A549 (cell line): ENCODE measurements at regions not wholly inside any gene's neighbourhood (a gene's known extent, or its start where the extent isn't known, plus 50 kb on each side); places are given as distances from the start of the nearest gene placed in this dataset.

ENCODE experiments used
- ATAC-seq, 2 experiments: fragments of 200-7000 bp in 1 of 2; fragments of >200 bp in 1 of 2; cut with Nextera tagmentation in 1 of 2; cut with Tn5 transposase in 1 of 2; 3 replicates each; pipeline versions ENCODE4 v1.8.0 to v1.9.1; 2018 to 2020; ENCODE audit warnings: mild to moderate bottlenecking in 1 of 2, moderate library complexity in 1 of 2
- CTCF ChIA-PET: fragments of 300-600 bp; sonication (Branson Sonifier 250); formaldehyde crosslinking; extraction: SDS; loops from one replicate; lab custom pipeline; 2021; ENCODE audit warnings: antibody characterized with exemption, inconsistent platforms; lab: Yijun Ruan, JAX
- POLR2A ChIA-PET: fragments of 350-600 bp; formaldehyde crosslinking; extraction: SDS; loops from one replicate; lab custom pipeline; 2021; ENCODE audit warnings: antibody characterized with exemption, inconsistent platforms; lab: Yijun Ruan, JAX
- DNase-seq, 2 experiments: peaks; one replicate each; pipeline versions ENCODE4 v3.0.0 to v3.0.0-alpha.2; 2011 to 2016; ENCODE audit warnings: low read depth in 1 of 2, low spot score in 1 of 2
- FAIRE-seq: peaks from 2 replicates; lab custom pipeline; 2011; peaks lifted over from hg19 to GRCh38; lab: Jason Lieb, UNC
- H3K27ac ChIP-seq, 2 experiments: fragments of >200 bp; sonication (Bioruptor Twin); formaldehyde crosslinking; 3 replicates each; pipeline ENCODE4 v1.5.1; 2016 to 2017
- H3K4me1 ChIP-seq: fragments of >200 bp; sonication (Bioruptor Twin); formaldehyde crosslinking; 3 replicates; pipeline ENCODE4 v1.6.1; 2016
- H3K4me2 ChIP-seq: fragments of >200 bp; sonication (Bioruptor Twin); formaldehyde crosslinking; 3 replicates; pipeline ENCODE4 v1.6.1; 2016
- H3K4me3 ChIP-seq: fragments of >200 bp; sonication (Bioruptor Twin); formaldehyde crosslinking; 3 replicates; pipeline ENCODE4 v1.5.1; 2016
- H3K9me3 ChIP-seq: fragments of >200 bp; sonication (Bioruptor Twin); formaldehyde crosslinking; 3 replicates; pipeline ENCODE4 v1.6.1; 2016
- CBX2 ChIP-seq: fragments of 200-600 bp; sonication (generic); IDR thresholded peaks from 2 replicates; pipeline ENCODE4 v1.6.1; 2016; ENCODE audit warnings: low read depth, mild to moderate bottlenecking, borderline replicate concordance
- CEBPB ChIP-seq, 2 experiments: fragments of >200 bp in 1 of 2; sonication (Bioruptor Twin) in 1 of 2; formaldehyde crosslinking in 1 of 2; IDR thresholded peaks; 2 replicates each; pipeline ENCODE4 v1.6.1; 2012 to 2016
- CHD4 ChIP-seq: fragments of 200-600 bp; sonication (generic); IDR thresholded peaks from 2 replicates; pipeline ENCODE4 v1.6.1; 2016; ENCODE audit warnings: antibody characterized with exemption, mild to moderate bottlenecking, borderline replicate concordance
- EHMT2 ChIP-seq: fragments of 200-600 bp; sonication (generic); IDR thresholded peaks from 2 replicates; pipeline ENCODE4 v1.6.1; 2016; ENCODE audit warnings: antibody characterized with exemption, low read depth, mild to moderate bottlenecking, moderate library complexity
- ESRRA ChIP-seq: fragments of 150-350 bp; IDR thresholded peaks from 2 replicates; pipeline ENCODE4 v1.6.1; 2014; ENCODE audit warnings: mild to moderate bottlenecking, low read length, borderline replicate concordance
- GATA3 ChIP-seq: IDR thresholded peaks from 2 replicates; pipeline ENCODE4 v1.6.1; 2012; ENCODE audit warnings: borderline replicate concordance
- JUNB ChIP-seq: fragments of >200 bp; sonication (Bioruptor Twin); formaldehyde crosslinking; IDR thresholded peaks from 2 replicates; pipeline ENCODE4 v1.6.1; 2016
- MYC ChIP-seq: IDR thresholded peaks from 2 replicates; pipeline ENCODE4 v1.6.1; 2012; ENCODE audit warnings: mild to moderate bottlenecking, inconsistent platforms, low read length, improper control_type of control experiment, borderline replicate concordance
- NFE2L2 ChIP-seq: fragments of 150-350 bp; conservative IDR thresholded peaks from 2 replicates; pipeline ENCODE4 v1.6.1; 2014; ENCODE audit warnings: low read length
- RAD21 ChIP-seq, 2 experiments: fragments of >200 bp in 1 of 2; sonication (Bioruptor Twin) in 1 of 2; formaldehyde crosslinking in 1 of 2; IDR thresholded peaks in 1 of 2; conservative IDR thresholded peaks in 1 of 2; 2 replicates in 1 of 2; 3 replicates in 1 of 2; pipeline ENCODE4 v1.6.1; 2012 to 2018; ENCODE audit warnings: inconsistent platforms in 1 of 2
- RARB ChIP-seq: fragments of 250-450 bp; sonication (Bioruptor Pico); IDR thresholded peaks from 2 replicates; pipeline ENCODE4 v1.8.0; 2021; ENCODE audit warnings: mild to moderate bottlenecking, moderate library complexity
- RNF2 ChIP-seq: fragments of 200-600 bp; sonication (generic); IDR thresholded peaks from 2 replicates; pipeline ENCODE4 v1.6.1; 2016; ENCODE audit warnings: low read depth, mild to moderate bottlenecking, antibody characterized with exemption, moderate library complexity, borderline replicate concordance
- ZNF302 ChIP-seq: fragments of 250-450 bp; sonication (Bioruptor Pico); IDR thresholded peaks from 2 replicates; pipeline ENCODE4 v1.9.0; 2021; ENCODE audit warnings: inconsistent platforms, mild to moderate bottlenecking, moderate library complexity
- ZSCAN20 ChIP-seq: fragments of 250-450 bp; sonication (Bioruptor Pico); IDR thresholded peaks from 2 replicates; pipeline ENCODE4 v1.8.0; 2022; ENCODE audit warnings: mild to moderate bottlenecking, moderate library complexity
- WGBS: methylation state at CpG from one replicate; pipeline ENCODE4 v1.1.6; 2017; ENCODE audit errors: missing lambda C conversion rate; 5-methylcytosine and 5-hydroxymethylcytosine counted together
- TF ChIP-seq, protein P1 (sequence below): fragments of 450-650 bp; IDR thresholded peaks from 2 replicates; pipeline ENCODE4 v1.6.1; 2014; ENCODE audit warnings: antibody characterized with exemption
- TF ChIP-seq, protein P2 (sequence below): fragments of 150-350 bp; IDR thresholded peaks from 2 replicates; pipeline ENCODE4 v1.6.1; 2014; ENCODE audit warnings: low read depth, mild to moderate bottlenecking, low read length
- TF ChIP-seq, protein P3 (sequence below): fragments of 200-600 bp; sonication (generic); IDR thresholded peaks from 2 replicates; pipeline ENCODE4 v1.6.1; 2016; ENCODE audit warnings: antibody characterized with exemption, mild to moderate bottlenecking, moderate library complexity
- TF ChIP-seq, protein P4 (sequence below): IDR thresholded peaks from 2 replicates; pipeline ENCODE4 v1.6.1; 2012
- TF ChIP-seq, protein P5 (sequence below): fragments of >200 bp; sonication (Bioruptor Twin); formaldehyde crosslinking; IDR thresholded peaks from 3 replicates; pipeline ENCODE4 v1.6.1; 2016

DNA sequence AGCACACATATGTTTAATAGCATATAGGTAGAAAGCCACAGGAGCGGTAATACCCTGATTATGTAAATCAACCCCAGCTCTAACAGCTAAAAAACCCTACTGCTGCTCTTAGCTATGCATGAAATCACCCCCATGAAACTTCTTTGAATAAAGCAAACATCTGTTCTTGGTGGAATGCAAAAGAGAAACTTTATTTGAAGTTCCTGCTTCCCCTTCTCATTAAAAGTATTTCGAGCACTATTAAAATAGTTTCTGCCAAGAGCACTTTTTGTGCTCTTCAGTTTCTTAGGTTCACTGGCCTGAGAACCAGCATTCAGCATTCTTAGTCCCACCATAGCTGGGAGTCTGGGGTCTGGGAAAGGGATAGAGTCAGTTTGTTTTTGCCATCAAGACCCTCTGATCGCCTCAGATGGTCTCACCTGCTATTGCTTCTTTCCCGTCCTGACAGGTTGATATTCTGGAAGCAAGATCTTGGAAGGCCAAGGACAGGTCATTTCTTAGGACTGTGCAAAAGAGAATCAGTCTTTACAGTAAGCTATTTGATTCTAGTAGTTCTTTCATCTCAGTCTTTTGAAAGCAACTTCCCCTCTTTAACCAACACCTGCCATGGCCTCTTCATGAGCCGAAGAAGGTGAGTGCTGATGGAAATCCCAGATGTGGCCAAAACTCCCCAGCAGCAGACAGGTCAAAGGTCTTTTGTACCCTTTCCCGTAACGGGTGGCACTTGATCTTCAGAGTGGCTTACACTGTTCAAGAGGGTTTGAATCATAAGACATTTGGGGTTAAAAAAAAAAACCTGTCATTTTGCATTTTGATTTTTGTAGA lies 76.5 kb upstream of the TMEM170B start (continued):
- TF ChIP-seq, protein P1, sequence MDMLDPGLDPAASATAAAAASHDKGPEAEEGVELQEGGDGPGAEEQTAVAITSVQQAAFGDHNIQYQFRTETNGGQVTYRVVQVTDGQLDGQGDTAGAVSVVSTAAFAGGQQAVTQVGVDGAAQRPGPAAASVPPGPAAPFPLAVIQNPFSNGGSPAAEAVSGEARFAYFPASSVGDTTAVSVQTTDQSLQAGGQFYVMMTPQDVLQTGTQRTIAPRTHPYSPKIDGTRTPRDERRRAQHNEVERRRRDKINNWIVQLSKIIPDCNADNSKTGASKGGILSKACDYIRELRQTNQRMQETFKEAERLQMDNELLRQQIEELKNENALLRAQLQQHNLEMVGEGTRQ, result no peak

DNA sequence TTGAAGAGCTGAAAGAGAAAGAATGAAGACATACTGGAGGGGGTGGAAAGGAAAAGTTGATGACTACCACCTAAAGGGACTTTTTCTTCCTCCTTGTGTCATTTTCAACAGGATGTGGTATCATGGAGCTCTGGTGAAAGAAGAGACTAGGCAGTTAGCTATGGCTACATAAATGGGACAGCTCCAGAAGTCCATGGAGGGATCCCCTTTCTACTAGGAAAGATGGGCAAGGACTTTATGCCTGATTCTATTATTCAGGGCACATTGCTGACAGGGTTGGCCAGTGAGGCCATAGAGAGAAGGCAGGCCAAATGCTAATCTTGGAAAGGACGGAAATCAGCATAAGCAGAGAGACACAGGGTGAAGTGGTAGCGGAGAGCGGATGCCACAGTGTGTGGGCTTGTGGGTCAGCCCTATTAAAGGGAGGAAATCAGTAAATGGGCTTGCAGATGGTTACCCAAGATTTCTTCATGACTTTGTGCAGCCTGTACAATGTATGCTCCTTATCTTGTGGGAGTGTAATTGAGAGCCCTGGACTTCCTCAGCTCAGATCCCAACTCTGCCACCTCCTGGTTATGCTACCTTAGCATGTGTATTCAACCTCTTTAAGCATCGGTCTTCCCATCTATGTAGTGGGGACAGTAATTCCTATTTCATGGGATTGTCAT lies 77.4 kb upstream of the TMEM170B start:
- peak in 1 of 2 experiments; percentile 30; a peak in 2 of 5 replicates for TF ChIP-seq RAD21 (conservative IDR thresholded peaks at IDR 0.05 in 1 of 2, IDR thresholded peaks at IDR 0.05 in 1 of 2)
- no peak for TF ChIP-seq NFE2L2
- TF ChIP-seq GATA3, result no peak
- TF ChIP-seq CEBPB (IDR thresholded peaks at IDR 0.05), result no peak
- H3K9me3 ChIP-seq, result no peaks in the 10 kb centered on the region
- H3K4me3 ChIP-seq, result no peak overlapping the region
- no peaks in the 10 kb centered on the region for H3K4me1 ChIP-seq
- H3K27ac ChIP-seq, result peak overlapping the region in 1 of 2 experiments; percentile 50; a peak in 2 of 6 replicates
- DNase-seq, result peak in 1 of 2 experiments; percentile 34
- H3K4me2 ChIP-seq, result no peak overlapping the region
- POLR2A ChIA-PET, result no interaction called here
- no peak for ATAC-seq
- 100% methylated on average over 4 of the region's 4 CpGs for WGBS
- CTCF ChIA-PET, result interaction anchor here (1.3 to 1.6 kb wide), 2 partner anchors 28 to 116 kb away, joined by 3 read pairs; no protein-coding TSS in a partner anchor
- no peak for FAIRE-seq

DNA sequence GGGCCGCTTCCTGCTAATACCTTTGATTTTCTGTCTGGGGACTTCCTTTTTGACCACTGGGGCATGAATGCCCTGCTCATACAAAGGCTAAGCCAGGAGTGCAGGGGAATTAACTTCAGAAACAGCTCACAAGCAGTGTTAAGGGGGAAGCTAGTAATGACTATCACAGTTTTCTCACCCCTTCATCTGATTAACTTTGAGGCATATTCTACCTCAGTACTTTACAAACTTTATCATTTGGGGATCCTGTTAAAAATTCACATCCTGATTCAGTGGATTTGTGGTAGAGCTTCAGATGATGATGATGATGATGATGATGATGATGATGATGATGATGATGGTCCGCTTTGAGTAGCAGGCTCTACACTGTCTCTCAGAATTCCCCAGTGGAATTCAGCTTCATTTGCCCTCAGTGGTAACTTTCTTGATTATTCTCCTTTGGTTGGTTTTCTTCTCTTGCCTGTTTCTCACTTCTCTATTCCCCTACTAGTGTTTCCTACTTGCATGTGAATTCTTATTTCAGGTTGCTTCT lies 78.4 kb upstream of the TMEM170B start:
- H3K9me3 ChIP-seq, result no peaks in the 10 kb centered on the region
- ATAC-seq (no peak), DNase-seq (no peak)
- no peak overlapping the region for H3K4me2 ChIP-seq
- no peaks in the 10 kb centered on the region for H3K4me1 ChIP-seq
- H3K27ac ChIP-seq, result no peak overlapping the region
- POLR2A ChIA-PET, result no interaction called here
- TF ChIP-seq, protein P2, sequence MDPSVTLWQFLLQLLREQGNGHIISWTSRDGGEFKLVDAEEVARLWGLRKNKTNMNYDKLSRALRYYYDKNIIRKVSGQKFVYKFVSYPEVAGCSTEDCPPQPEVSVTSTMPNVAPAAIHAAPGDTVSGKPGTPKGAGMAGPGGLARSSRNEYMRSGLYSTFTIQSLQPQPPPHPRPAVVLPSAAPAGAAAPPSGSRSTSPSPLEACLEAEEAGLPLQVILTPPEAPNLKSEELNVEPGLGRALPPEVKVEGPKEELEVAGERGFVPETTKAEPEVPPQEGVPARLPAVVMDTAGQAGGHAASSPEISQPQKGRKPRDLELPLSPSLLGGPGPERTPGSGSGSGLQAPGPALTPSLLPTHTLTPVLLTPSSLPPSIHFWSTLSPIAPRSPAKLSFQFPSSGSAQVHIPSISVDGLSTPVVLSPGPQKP, result no peak
- TF ChIP-seq EHMT2, result no peak
- TF ChIP-seq ZSCAN20 (CRISPR knock-in tag), result no peak
- no peak for TF ChIP-seq CHD4
- TF ChIP-seq ESRRA, result no peak
- no peak for TF ChIP-seq JUNB
- TF ChIP-seq, protein P3, sequence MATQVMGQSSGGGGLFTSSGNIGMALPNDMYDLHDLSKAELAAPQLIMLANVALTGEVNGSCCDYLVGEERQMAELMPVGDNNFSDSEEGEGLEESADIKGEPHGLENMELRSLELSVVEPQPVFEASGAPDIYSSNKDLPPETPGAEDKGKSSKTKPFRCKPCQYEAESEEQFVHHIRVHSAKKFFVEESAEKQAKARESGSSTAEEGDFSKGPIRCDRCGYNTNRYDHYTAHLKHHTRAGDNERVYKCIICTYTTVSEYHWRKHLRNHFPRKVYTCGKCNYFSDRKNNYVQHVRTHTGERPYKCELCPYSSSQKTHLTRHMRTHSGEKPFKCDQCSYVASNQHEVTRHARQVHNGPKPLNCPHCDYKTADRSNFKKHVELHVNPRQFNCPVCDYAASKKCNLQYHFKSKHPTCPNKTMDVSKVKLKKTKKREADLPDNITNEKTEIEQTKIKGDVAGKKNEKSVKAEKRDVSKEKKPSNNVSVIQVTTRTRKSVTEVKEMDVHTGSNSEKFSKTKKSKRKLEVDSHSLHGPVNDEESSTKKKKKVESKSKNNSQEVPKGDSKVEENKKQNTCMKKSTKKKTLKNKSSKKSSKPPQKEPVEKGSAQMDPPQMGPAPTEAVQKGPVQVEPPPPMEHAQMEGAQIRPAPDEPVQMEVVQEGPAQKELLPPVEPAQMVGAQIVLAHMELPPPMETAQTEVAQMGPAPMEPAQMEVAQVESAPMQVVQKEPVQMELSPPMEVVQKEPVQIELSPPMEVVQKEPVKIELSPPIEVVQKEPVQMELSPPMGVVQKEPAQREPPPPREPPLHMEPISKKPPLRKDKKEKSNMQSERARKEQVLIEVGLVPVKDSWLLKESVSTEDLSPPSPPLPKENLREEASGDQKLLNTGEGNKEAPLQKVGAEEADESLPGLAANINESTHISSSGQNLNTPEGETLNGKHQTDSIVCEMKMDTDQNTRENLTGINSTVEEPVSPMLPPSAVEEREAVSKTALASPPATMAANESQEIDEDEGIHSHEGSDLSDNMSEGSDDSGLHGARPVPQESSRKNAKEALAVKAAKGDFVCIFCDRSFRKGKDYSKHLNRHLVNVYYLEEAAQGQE, result no peak
- TF ChIP-seq CBX2, result no peak
- no peak for TF ChIP-seq ZNF302 (CRISPR knock-in tag)
- TF ChIP-seq MYC, result no peak
- TF ChIP-seq, protein P4, sequence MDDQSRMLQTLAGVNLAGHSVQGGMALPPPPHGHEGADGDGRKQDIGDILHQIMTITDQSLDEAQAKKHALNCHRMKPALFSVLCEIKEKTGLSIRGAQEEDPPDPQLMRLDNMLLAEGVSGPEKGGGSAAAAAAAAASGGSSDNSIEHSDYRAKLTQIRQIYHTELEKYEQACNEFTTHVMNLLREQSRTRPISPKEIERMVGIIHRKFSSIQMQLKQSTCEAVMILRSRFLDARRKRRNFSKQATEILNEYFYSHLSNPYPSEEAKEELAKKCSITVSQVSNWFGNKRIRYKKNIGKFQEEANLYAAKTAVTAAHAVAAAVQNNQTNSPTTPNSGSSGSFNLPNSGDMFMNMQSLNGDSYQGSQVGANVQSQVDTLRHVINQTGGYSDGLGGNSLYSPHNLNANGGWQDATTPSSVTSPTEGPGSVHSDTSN, result no peak
- TF ChIP-seq RARB (CRISPR knock-in tag), result no peak
- TF ChIP-seq RNF2, result no peak
- TF ChIP-seq, protein P5, sequence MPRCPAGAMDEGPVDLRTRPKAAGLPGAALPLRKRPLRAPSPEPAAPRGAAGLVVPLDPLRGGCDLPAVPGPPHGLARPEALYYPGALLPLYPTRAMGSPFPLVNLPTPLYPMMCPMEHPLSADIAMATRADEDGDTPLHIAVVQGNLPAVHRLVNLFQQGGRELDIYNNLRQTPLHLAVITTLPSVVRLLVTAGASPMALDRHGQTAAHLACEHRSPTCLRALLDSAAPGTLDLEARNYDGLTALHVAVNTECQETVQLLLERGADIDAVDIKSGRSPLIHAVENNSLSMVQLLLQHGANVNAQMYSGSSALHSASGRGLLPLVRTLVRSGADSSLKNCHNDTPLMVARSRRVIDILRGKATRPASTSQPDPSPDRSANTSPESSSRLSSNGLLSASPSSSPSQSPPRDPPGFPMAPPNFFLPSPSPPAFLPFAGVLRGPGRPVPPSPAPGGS, result no peak
- TF ChIP-seq, all 56 proteins: peak for 0
- FAIRE-seq, result no peak
- 87% methylated on average over 2 of the region's 2 CpGs for WGBS
- no peak overlapping the region for H3K4me3 ChIP-seq
- CTCF ChIA-PET, result interaction anchor here (1.3 kb wide), 1 partner anchor 117 kb away, joined by 3 read pairs; no protein-coding TSS in a partner anchor
